HL-60 (cell line): ENCODE measurements at regions not wholly inside any gene's neighbourhood (a gene's known extent, or its start where the extent isn't known, plus 50 kb on each side); places are given as distances from the start of the nearest gene placed in this dataset.

Experiments used
- CTCF ChIP-seq: IDR thresholded peaks from one replicate; pipeline ENCODE4 v1.5.1; 2011; ENCODE audit warnings: low read length, control low read depth, inconsistent platforms; ENCODE audit not compliant: insufficient read depth
- GABPA ChIP-seq: IDR thresholded peaks from 2 replicates; pipeline ENCODE4 v1.6.1; 2012; ENCODE audit warnings: low read depth

GRCh38 chr3:94481226-94481898, 418.5 kb downstream of the NSUN3 start:
- TF ChIP-seq GABPA (no peak), CTCF (no peak)
